Ascending aorta (tissue), 2 donors: ENCODE measurements at regions not wholly inside any gene's neighbourhood (a gene's known extent, or its start where the extent isn't known, plus 50 kb on each side); places are given as distances from the start of the nearest gene placed in this dataset.
"Not testable (repeated sequence)": the region's sequence is repeated elsewhere in the genome, so short reads cannot be mapped to it uniquely, and the experiment has no call there.

Source experiments
- DNase-seq, 2 donors: peaks; one replicate each; pipeline ENCODE4 v3.0.0-alpha.2; 2019; ENCODE audit warnings: low spot score in 2 of 2
- H3K27ac ChIP-seq, 2 donors: fragments of 200-600 bp; sonication (generic); one replicate each; pipeline ENCODE4 v1.5.1; 2016 to 2017; ENCODE audit warnings: mild to moderate bottlenecking in 1 of 2
- H3K27me3 ChIP-seq: fragments of 200-600 bp; sonication (generic); one replicate; pipeline ENCODE4 v1.5.1; 2017
- H3K36me3 ChIP-seq, 2 donors: fragments of 200-600 bp; sonication (generic); one replicate each; pipeline ENCODE4 v1.5.1; 2016
- H3K4me1 ChIP-seq, 2 donors: fragments of 200-600 bp; sonication (generic); one replicate each; pipeline ENCODE4 v1.5.1; 2016 to 2017; ENCODE audit warnings: mild to moderate bottlenecking in 1 of 2
- H3K4me3 ChIP-seq, 2 donors: fragments of 200-600 bp; sonication (generic); one replicate each; pipeline ENCODE4 v1.5.1; 2016 to 2017; ENCODE audit warnings: mild to moderate bottlenecking in 1 of 2
- H3K9me3 ChIP-seq, 2 donors: fragments of 200-600 bp; sonication (generic); one replicate each; pipeline ENCODE4 v1.5.1; 2016
- CTCF ChIP-seq, 3 experiments: fragments of 200-600 bp in 2 of 3; fragments of 450-650 bp in 1 of 3; sonication (generic) in 2 of 3; IDR thresholded peaks; one replicate each; pipeline ENCODE4 v1.5.1; 2016 to 2019; ENCODE audit warnings: antibody characterized with exemption in 3 of 3, mild to moderate bottlenecking in 1 of 3, moderate library complexity in 1 of 3
- intact Hi-C: fragments of 100-400 bp; cut with DNase I; formaldehyde crosslinking; loops from one replicate; pipeline ENCODE4 v1.15.1; 2023

- H3K4me1 ChIP-seq: no peaks in the 10 kb centered on the region
- no peak for DNase-seq
- no peaks in the 10 kb centered on the region for H3K9me3 ChIP-seq
- H3K36me3 ChIP-seq: no peaks in the 10 kb centered on the region
- no peak for TF ChIP-seq CTCF (IDR thresholded peaks at IDR 0.05)
- H3K27ac ChIP-seq: no peak overlapping the region
- intact Hi-C loops: no loop called here
- H3K4me3 ChIP-seq: no peak overlapping the region
- no peaks in the 10 kb centered on the region for H3K27me3 ChIP-seq
These were observed 368.4 kb upstream of the GRAMD2B start for GRCh38 chr5:126054577-126055347.

GRCh38 chr5:126055348-126055729 lies 367.9 kb upstream of the GRAMD2B start:
- no peak for TF ChIP-seq CTCF (IDR thresholded peaks at IDR 0.05)
- H3K4me1 ChIP-seq: no peaks in the 10 kb centered on the region
- no peak overlapping the region for H3K27ac ChIP-seq
- no peaks in the 10 kb centered on the region for H3K27me3 ChIP-seq
- intact Hi-C loops: no loop called here
- H3K4me3 ChIP-seq: no peak overlapping the region
- H3K9me3 ChIP-seq: no peaks in the 10 kb centered on the region
- H3K36me3 ChIP-seq: no peaks in the 10 kb centered on the region
- DNase-seq: no peak

- no peak for TF ChIP-seq CTCF (IDR thresholded peaks at IDR 0.05)
- no peak overlapping the region for H3K27ac ChIP-seq
- H3K4me1 ChIP-seq: no peaks in the 10 kb centered on the region
- no peaks in the 10 kb centered on the region for H3K27me3 ChIP-seq
- H3K9me3 ChIP-seq: no peaks in the 10 kb centered on the region
- no peak overlapping the region for H3K4me3 ChIP-seq
- DNase-seq: no peak
- no peaks in the 10 kb centered on the region for H3K36me3 ChIP-seq
- intact Hi-C loops: no loop called here
These were observed 366.9 kb upstream of the GRAMD2B start for GRCh38 chr5:126056352-126056751.

- intact Hi-C loops: no loop called here
- Histone ChIP-seq H3K27ac (no peak overlapping the region), H3K36me3 (no peaks in the 10 kb centered on the region), H3K4me1 (no peaks in the 10 kb centered on the region), H3K9me3 (no peaks in the 10 kb centered on the region), H3K27me3 (no peaks in the 10 kb centered on the region), H3K4me3 (no peak overlapping the region)
- DNase-seq: no peak
- no peak for TF ChIP-seq CTCF (IDR thresholded peaks at IDR 0.05)
These were observed 366.2 kb upstream of the GRAMD2B start for GRCh38 chr5:126056851-126057622.

GRCh38 chr5:126058392-126058791 lies 364.8 kb upstream of the GRAMD2B start:
- intact Hi-C loops, H3K36me3 ChIP-seq, H3K27me3 ChIP-seq, H3K9me3 ChIP-seq, H3K27ac ChIP-seq, DNase-seq, H3K4me1 ChIP-seq, H3K4me3 ChIP-seq: not testable (repeated sequence)
